H9 (cell line): ENCODE measurements at regions not wholly inside any gene's neighbourhood (a gene's known extent, or its start where the extent isn't known, plus 50 kb on each side); places are given as distances from the start of the nearest gene placed in this dataset.

Experiments used
- DNase-seq: peaks from one replicate; pipeline ENCODE4 v3.0.0-alpha.2; 2017
- H2AFZ ChIP-seq: one replicate; pipeline ENCODE4 v1.6.1; 2013; ENCODE audit warnings: mild to moderate bottlenecking, low read length, control low read depth, moderate library complexity
- H2AK5ac ChIP-seq: 2 replicates; pipeline ENCODE4 v1.6.1; 2013; ENCODE audit warnings: low read length, control low read depth, mixed read lengths; ENCODE audit not compliant: insufficient read length
- H2BK120ac ChIP-seq: one replicate; pipeline ENCODE4 v1.6.1; 2013; ENCODE audit warnings: low read depth, mild to moderate bottlenecking, low read length, control low read depth, inconsistent platforms; ENCODE audit not compliant: poor library complexity, severe bottlenecking
- H2BK12ac ChIP-seq: 2 replicates; pipeline ENCODE4 v1.6.1; 2013; ENCODE audit warnings: low read length, control low read depth, mixed read lengths, low read depth; ENCODE audit not compliant: insufficient read length
- H2BK15ac ChIP-seq: 2 replicates; pipeline ENCODE4 v1.6.1; 2013; ENCODE audit warnings: low read depth, low read length, control low read depth
- H2BK20ac ChIP-seq: one replicate; pipeline ENCODE4 v1.6.1; 2013; ENCODE audit warnings: low read depth, mild to moderate bottlenecking, low read length, control low read depth, inconsistent platforms; ENCODE audit not compliant: poor library complexity, severe bottlenecking
- H2BK5ac ChIP-seq: 2 replicates; pipeline ENCODE4 v1.6.1; 2013; ENCODE audit warnings: low read length, control low read depth, mixed read lengths; ENCODE audit not compliant: insufficient read length
- H3K14ac ChIP-seq: 2 replicates; pipeline ENCODE4 v1.6.1; 2013; ENCODE audit warnings: low read length, control low read depth; ENCODE audit not compliant: insufficient read depth
- H3K18ac ChIP-seq: 2 replicates; pipeline ENCODE4 v1.6.1; 2013; ENCODE audit warnings: low read depth, mild to moderate bottlenecking, mixed read lengths, low read length, control low read depth; ENCODE audit not compliant: insufficient read length
- H3K23ac ChIP-seq: 2 replicates; pipeline ENCODE4 v1.6.1; 2013; ENCODE audit warnings: low read length, control low read depth, mixed read lengths, low read depth; ENCODE audit not compliant: insufficient read length
- H3K23me2 ChIP-seq: 2 replicates; pipeline ENCODE4 v1.6.1; 2013; ENCODE audit warnings: low read depth, mild to moderate bottlenecking, mixed read lengths, low read length, control low read depth; ENCODE audit not compliant: insufficient read length, poor library complexity, severe bottlenecking
- H3K27ac ChIP-seq: 2 replicates; pipeline ENCODE4 v1.5.1; 2013; ENCODE audit warnings: low read length, control low read depth, mixed read lengths, low read depth; ENCODE audit not compliant: insufficient read length
- H3K27me3 ChIP-seq: 2 replicates; pipeline ENCODE4 v1.6.1; 2013; ENCODE audit warnings: low read length, control low read depth, inconsistent platforms; ENCODE audit not compliant: insufficient read depth
- H3K4ac ChIP-seq: 2 replicates; pipeline ENCODE4 v1.6.1; 2013; ENCODE audit warnings: low read depth, mild to moderate bottlenecking, control low read depth, inconsistent platforms, low read length, moderate library complexity
- H3K4me1 ChIP-seq: 2 replicates; pipeline ENCODE4 v1.6.1; 2013; ENCODE audit warnings: low read length, control low read depth, inconsistent platforms; ENCODE audit not compliant: insufficient read depth
- H3K4me2 ChIP-seq: 2 replicates; pipeline ENCODE4 v1.6.1; 2013; ENCODE audit warnings: low read length, control low read depth, mixed read lengths; ENCODE audit not compliant: insufficient read length, insufficient read depth
- H3K56ac ChIP-seq: 2 replicates; pipeline ENCODE4 v1.6.1; 2013; ENCODE audit warnings: low read depth, mild to moderate bottlenecking, mixed read lengths, low read length, control low read depth; ENCODE audit not compliant: insufficient read length
- H3K79me1 ChIP-seq: 2 replicates; pipeline ENCODE4 v1.6.1; 2013; ENCODE audit warnings: low read depth, mild to moderate bottlenecking, moderate library complexity, low read length, control low read depth, inconsistent platforms; ENCODE audit not compliant: insufficient read depth, poor library complexity, severe bottlenecking
- H3K79me2 ChIP-seq: 2 replicates; pipeline ENCODE4 v1.6.1; 2013; ENCODE audit warnings: low read length, control low read depth, inconsistent platforms; ENCODE audit not compliant: insufficient read depth
- H3K9ac ChIP-seq: 2 replicates; pipeline ENCODE4 v1.6.1; 2013; ENCODE audit warnings: low read length, control low read depth, mixed read lengths; ENCODE audit not compliant: insufficient read length; ENCODE audit errors: extremely low read depth
- H3K9me3 ChIP-seq: one replicate; pipeline ENCODE4 v1.6.1; 2013; ENCODE audit warnings: low read depth, low read length, inconsistent platforms; ENCODE audit not compliant: control insufficient read depth
- H3T11ph ChIP-seq: one replicate; pipeline ENCODE4 v1.6.1; 2013; ENCODE audit warnings: mild to moderate bottlenecking, low read length, control low read depth, inconsistent platforms
- H4K20me1 ChIP-seq: one replicate; pipeline ENCODE4 v1.6.1; 2013; ENCODE audit not compliant: control insufficient read depth, insufficient read length, insufficient read depth
- H4K5ac ChIP-seq: 2 replicates; pipeline ENCODE4 v1.6.1; 2013; ENCODE audit warnings: low read depth, mild to moderate bottlenecking, mixed read lengths, low read length, control low read depth; ENCODE audit not compliant: insufficient read length
- H4K8ac ChIP-seq: replicated peaks from 2 replicates; pipeline ENCODE4 v1.6.1; 2013; ENCODE audit warnings: low read length, control low read depth, mixed read lengths, low read depth; ENCODE audit not compliant: insufficient read length
- H4K91ac ChIP-seq: 2 replicates; pipeline ENCODE4 v1.6.1; 2013; ENCODE audit warnings: low read depth, mild to moderate bottlenecking, moderate library complexity, mixed read lengths, low read length, control low read depth; ENCODE audit not compliant: insufficient read length
- H3K27ac Mint-ChIP-seq, 3 experiments: 2 replicates in 2 of 3; 3 replicates in 1 of 3; pipeline ENCODE4 v1.8.0; 2020 to 2021; ENCODE audit warnings: mixed read lengths in 3 of 3, mild to moderate bottlenecking in 1 of 3, moderate library complexity in 1 of 3
- H3K27me3 Mint-ChIP-seq: 2 replicates; pipeline ENCODE4 v1.8.0; 2021; ENCODE audit warnings: low read depth, mild to moderate bottlenecking, moderate library complexity, mixed read lengths
- H3K36me3 Mint-ChIP-seq, 3 experiments: 2 replicates in 2 of 3; 3 replicates in 1 of 3; pipeline ENCODE4 v1.8.0; 2020 to 2021; ENCODE audit warnings: low read depth in 3 of 3, mixed read lengths in 3 of 3; ENCODE audit not compliant: insufficient read depth in 1 of 3
- H3K4me1 Mint-ChIP-seq, 2 experiments: 2 replicates each; pipeline ENCODE4 v1.8.0; 2020; ENCODE audit warnings: mixed read lengths in 2 of 2
- H3K4me3 Mint-ChIP-seq, 2 experiments: 2 replicates in 1 of 2; 3 replicates in 1 of 2; pipeline ENCODE4 v1.8.0; 2020 to 2021; ENCODE audit warnings: mild to moderate bottlenecking in 2 of 2, mixed read lengths in 2 of 2, moderate library complexity in 1 of 2
- H3K9me3 Mint-ChIP-seq, 2 experiments: 2 replicates in 1 of 2; 3 replicates in 1 of 2; pipeline ENCODE4 v1.8.0; 2020; ENCODE audit warnings: mild to moderate bottlenecking in 2 of 2, mixed read lengths in 2 of 2, moderate library complexity in 1 of 2
- CTCF ChIP-seq: fragments of 200-600 bp; sonication (generic); conservative IDR thresholded peaks from 3 replicates; pipeline ENCODE4 v1.8.0; 2021; ENCODE audit warnings: antibody characterized with exemption, mild to moderate bottlenecking
- WGBS: extraction: QIAGEN DNeasy Blood & Tissue Kit; methylation state at CpG from one replicate; pipeline ENCODE4 v1.1.7; 2013; ENCODE audit warnings: missing lambda C conversion rate, low lambda C conversion rate, mixed read lengths; ENCODE audit not compliant: insufficient read length; ENCODE audit errors: extremely low coverage; 5-methylcytosine and 5-hydroxymethylcytosine counted together

DNA sequence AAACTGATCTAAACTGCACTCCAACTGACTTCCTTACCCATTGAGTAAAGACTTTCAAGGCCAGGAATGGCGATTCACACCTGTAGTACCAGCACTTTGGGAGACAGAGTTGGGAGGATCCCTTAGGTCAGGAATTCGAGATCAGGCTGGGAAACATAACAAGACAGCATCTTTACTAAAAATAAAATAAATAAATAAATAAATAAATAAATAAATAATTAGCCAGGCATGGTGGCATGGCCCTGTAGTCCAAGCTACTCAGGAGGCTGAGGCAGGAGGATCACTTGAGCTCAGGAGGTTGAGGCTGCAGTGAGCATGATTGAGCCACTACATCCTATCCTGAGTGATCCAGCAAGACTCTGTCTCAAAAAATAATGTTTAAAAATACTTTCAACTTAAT lies 148.4 kb downstream of the CEMIP2 start:
- no peak overlapping the region for H2BK5ac ChIP-seq
- H3K4ac ChIP-seq: no peak overlapping the region
- H3K79me1 ChIP-seq: no peaks in the 10 kb centered on the region
- H3K4me1 ChIP-seq: no peaks in the 10 kb centered on the region
- H4K5ac ChIP-seq: no peak overlapping the region
- peaks cover 12 to 13% of the 10 kb centered on the region in 2 experiments for H3K9me3 Mint-ChIP-seq
- H2AFZ ChIP-seq: no peak overlapping the region
- H3K27me3 ChIP-seq: no peaks in the 10 kb centered on the region
- WGBS: no CpG with 5 or more reads among the region's 2 CpGs
- TF ChIP-seq CTCF: no peak
- H3K23ac ChIP-seq: no peak overlapping the region
- no peak overlapping the region for H3K4me3 Mint-ChIP-seq
- H2BK120ac ChIP-seq: no peak overlapping the region
- H2BK20ac ChIP-seq: no peak overlapping the region
- H3K36me3 Mint-ChIP-seq: peaks cover 0 to 10% (median 5%) of the 10 kb centered on the region in 3 experiments; a peak in 3 of 7 replicates
- no peak overlapping the region for H3K14ac ChIP-seq
- H3K9me3 ChIP-seq: no peaks in the 10 kb centered on the region
- no peak overlapping the region for H2BK15ac ChIP-seq
- no peak overlapping the region for H3K9ac ChIP-seq
- H3K27ac Mint-ChIP-seq: no peak overlapping the region
- no peaks in the 10 kb centered on the region for H3K27me3 Mint-ChIP-seq
- no peak overlapping the region for H3K56ac ChIP-seq
- no peak overlapping the region for H4K8ac ChIP-seq
- no peak overlapping the region for H2AK5ac ChIP-seq
- H3K27ac ChIP-seq: no peak overlapping the region
- no peaks in the 10 kb centered on the region for H3K79me2 ChIP-seq
- no peak overlapping the region for H3K18ac ChIP-seq
- no peak for DNase-seq
- H2BK12ac ChIP-seq: no peak overlapping the region
- H4K20me1 ChIP-seq: no peaks in the 10 kb centered on the region
- no peak overlapping the region for H3T11ph ChIP-seq
- no peaks in the 10 kb centered on the region for H3K23me2 ChIP-seq
- H3K4me2 ChIP-seq: no peak overlapping the region
- H4K91ac ChIP-seq: no peak overlapping the region
- H3K4me1 Mint-ChIP-seq: no peaks in the 10 kb centered on the region
